NCI-H2196 treated with DMSO at 0.1 percent for 48 hours (cell line): ENCODE measurements at regions not wholly inside any gene's neighbourhood (a gene's known extent, or its start where the extent isn't known, plus 50 kb on each side); places are given as distances from the start of the nearest gene placed in this dataset.
A peak's percentile ranks its signal among the peaks of the same experiment; 100 is the strongest.

Experiments
- DNase-seq: peaks from one replicate; lab custom pipeline; 2025; ENCODE audit not compliant: unreplicated experiment; lab: John Stamatoyannopoulos, UW

DNA sequence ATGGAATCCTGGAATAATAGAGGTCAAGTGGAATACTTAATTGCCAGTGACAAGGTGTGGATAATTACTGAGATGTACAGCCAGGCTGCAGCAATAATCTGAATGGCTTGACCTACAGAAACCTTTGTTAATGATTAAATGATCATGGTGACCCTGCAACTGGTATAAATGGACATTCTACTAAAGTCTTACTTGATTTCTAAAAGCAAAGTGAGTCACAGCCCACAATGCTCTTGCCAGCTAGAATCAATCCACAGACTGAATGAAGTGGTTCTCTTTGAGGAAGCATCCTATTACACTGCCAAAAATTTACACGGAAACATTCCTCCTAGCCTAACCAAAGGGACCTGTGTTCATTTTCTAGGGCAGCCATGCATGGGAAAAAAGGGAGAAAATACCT is 518.5 kb downstream of the SOX5 start:
- no peak for DNase-seq

GRCh38 chr12:23433121-23433520 is 516.3 kb downstream of the SOX5 start:
- no peak for DNase-seq

GRCh38 chr12:23434154-23434553 is 515.3 kb downstream of the SOX5 start:
- no peak for DNase-seq

DNA sequence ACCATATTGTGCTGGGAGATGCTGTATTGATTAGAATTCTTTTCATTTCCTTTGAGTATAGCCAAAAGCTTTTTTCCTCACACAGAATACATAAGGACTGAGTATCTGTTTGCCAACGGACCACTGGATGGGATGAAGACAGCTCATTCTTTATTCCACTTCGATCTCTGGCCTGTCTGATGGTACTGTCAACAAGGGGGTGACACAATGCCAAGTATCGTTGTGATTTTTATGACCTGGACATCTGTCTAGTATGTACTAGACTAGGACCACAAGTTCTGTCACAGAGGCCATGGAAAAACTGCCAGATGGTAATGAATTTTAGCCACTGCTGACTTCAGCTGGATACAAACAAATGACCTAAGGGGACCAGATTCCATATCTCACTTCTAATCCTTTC is 502.7 kb downstream of the SOX5 start:
- no peak for DNase-seq

DNA sequence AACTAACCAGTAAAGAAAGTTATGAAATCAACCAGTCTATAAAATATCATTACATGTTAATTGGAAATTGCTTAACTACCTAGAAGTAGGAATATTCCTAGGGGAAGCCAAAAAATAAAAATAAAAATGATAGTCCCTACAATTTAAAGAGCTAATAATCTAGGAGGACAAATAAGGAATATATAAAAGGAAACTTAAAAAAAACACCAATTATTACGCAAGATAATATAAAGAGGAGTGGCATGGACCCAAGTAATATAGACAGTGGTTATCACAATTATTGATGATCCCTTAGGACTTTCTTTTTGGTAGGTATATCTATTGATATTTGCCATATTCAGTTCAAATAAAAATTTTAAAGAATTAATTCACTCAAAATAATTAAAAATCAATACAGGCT is 498.7 kb downstream of the SOX5 start:
- no peak for DNase-seq

DNA sequence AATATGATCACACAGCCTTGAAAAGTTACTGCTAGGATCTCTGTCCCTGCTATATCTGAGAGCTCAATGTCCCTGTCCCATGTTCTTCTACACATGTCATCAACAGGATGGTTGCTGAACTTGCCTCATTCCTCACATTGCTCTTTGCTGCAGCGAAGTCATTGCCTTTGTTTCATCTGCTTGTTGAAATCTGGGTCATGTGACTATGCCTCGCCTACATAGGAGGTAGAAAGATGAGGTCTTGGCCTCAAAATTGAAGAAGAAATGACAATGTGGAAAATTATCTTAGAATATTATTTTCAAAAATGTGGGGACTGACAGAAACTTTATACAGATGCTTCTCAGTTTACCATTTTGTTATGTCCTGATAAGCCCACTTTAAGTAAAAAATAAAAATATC is 494.2 kb downstream of the SOX5 start:
- DNase-seq = no peak

- DNase-seq = no peak
Measured at GRCh38 chr12:23458640-23459039, 490.8 kb downstream of the SOX5 start.

DNA sequence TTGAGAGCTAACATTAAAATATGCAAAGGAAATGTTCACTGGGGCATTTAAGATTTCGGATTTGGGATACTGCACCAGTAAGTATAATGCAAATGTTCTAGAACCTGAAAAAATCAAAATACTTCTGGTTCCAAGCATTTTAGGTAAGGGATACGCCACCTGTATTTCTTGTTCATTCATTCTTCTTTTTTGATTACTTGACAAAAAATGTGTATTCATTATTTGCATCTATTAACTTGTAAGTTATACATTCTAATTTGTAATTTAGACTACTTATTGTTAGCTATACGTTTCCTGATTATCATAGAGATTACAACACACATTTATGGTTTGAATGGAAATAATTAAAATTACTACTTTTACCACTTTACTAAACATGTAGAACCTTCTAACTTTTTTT is 486.9 kb downstream of the SOX5 start:
- DNase-seq = no peak

- DNase-seq = no peak
Measured at GRCh38 chr12:23463172-23463571, 486.3 kb downstream of the SOX5 start.

DNA sequence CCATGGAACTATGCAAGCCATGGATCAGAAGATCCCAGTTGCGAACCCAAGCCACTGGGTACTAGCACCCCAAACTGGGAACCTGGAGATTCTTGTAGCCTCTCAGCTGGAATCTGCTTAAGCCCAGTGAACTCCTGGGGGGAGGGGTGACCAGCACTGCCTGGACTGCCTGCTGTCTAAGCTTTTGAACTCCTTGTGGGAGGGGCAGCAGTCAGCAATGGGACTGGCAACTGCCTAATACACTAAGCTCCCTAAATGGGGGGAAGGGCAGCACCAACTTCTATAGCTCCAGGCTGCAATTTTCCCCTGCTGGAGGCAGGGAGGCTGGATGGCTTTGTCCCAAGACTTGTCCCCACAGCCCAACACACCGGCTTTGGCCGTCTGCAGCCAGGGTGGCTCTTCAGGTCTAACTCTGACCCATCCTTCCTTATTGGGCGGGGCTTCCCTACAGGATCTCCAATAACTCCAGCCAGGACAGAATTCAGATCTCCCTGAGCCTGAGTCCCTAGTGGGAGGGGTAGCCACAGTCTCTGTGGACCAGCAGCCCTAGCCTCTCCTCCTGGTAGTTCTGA is 485.1 kb downstream of the SOX5 start:
- no peak for DNase-seq

GRCh38 chr12:23472329-23472971 is 477.0 kb downstream of the SOX5 start:
- DNase-seq = peak; percentile 63

- no peak for DNase-seq
Measured at GRCh38 chr12:23473071-23473470, 476.4 kb downstream of the SOX5 start.

DNA sequence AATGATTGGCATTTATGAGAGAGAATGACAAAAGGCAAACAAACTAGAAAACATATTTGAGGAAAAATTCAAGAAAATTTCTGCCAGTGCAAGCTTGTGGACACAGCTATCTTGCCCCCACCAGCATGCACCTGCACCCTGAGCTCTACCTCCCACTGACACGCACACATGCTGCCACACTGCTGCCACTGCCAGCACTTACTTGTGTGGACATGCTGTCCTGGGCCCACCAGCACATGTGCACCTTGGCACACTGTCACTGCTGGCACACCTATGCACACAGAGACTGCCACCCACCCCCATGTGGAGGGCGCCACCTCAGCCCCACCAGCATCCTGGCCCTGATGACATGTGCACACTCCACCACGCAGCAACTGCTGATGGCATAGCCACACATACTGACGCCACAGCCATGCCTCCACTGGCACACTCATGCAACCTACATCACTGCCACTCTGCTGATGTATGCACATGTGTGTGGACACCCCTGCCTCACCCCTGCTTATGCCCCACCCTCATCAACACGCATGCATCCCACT is 475.0 kb downstream of the SOX5 start:
- no peak for DNase-seq
